Retina (tissue), 1 donor: ENCODE measurements at regions not wholly inside any gene's neighbourhood (a gene's known extent, or its start where the extent isn't known, plus 50 kb on each side); places are given as distances from the start of the nearest gene placed in this dataset.
"Not testable (repeated sequence)": the region's sequence is repeated elsewhere in the genome, so short reads cannot be mapped to it uniquely, and the experiment has no call there.

ENCODE experiments used
- DNase-seq: peaks from one replicate; pipeline ENCODE4 v3.0.0-alpha.2; 2016

- no peak for DNase-seq
These were observed 54.4 kb upstream of the JAK1 start for GRCh38 chr1:65020774-65021173.

GRCh38 chr1:65021795-65022194 is 55.4 kb upstream of the JAK1 start:
- no peak for DNase-seq

- DNase-seq, result no peak
These were observed 55.9 kb upstream of the JAK1 start for GRCh38 chr1:65022216-65022615.

DNA sequence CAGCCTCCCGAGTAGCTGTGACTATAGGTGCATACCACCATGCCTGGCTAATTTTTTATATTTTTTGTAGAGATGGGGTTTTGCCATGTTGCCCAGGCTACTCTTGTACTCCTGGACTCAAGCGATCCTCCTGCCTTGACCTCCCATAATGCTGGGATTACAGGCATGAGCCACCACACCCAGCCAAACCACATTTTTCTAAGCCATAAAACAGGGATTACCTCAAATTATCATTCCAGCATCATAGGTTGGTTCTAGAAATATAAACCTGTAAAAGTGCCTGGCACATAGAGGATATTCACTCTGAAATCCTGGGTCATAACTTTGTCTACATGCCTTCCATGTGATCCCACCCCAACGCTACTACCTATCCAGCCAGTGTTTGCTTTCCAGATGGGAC is 59.4 kb upstream of the JAK1 start:
- no peak for DNase-seq

DNA sequence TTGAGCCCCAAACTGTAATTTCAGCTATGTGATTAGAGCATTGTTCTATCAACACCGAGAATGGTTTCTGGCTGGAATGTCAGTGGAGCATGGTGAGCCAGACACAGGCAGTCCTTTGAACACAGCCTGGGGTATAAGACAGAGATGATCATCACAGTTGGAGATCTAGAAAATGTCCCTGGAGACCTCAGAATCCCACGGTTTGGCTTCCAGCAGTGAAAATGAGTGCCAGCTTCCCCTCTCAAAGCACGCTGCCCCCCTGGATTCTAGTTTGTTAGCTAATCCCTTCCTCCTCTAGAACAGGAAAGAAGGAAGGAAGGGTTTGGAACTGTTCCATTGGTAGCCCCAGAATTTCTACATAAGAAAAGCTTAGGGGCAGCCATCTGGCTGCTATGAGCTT is 59.9 kb upstream of the JAK1 start:
- no peak for DNase-seq

DNA sequence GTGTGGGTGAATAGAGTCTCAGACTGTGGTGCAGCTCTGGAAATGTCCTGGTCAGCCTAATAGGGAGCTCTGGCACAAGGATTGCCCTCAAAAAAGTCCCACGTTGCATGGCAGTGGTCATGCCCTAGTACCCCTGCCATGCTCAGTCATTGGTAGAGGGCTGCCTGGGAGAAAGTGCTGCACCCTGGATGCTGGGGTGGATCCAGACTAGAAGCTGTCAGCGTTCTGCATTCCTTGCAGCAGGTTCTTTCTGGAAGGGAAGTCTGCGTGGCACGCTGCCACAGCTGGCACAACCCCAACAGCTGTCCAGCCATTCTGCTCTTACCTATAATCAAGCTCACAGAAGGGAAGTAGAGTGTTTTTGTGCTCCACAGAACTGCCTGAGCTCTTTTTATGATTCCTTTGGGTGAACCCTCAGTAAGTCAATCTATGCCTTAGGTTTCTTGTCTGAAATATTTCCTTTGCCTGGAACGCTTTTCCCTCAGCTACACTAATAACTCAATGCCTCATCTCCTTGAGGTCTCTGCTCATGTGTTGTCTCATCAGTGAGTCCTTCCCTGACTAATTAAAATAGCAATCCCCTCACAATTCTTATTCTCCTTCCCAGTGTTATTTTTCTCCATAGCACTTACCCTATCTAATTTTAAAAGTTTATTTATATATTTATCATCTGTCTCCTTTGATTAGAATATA is 61.5 kb upstream of the JAK1 start:
- DNase-seq, result no peak

DNA sequence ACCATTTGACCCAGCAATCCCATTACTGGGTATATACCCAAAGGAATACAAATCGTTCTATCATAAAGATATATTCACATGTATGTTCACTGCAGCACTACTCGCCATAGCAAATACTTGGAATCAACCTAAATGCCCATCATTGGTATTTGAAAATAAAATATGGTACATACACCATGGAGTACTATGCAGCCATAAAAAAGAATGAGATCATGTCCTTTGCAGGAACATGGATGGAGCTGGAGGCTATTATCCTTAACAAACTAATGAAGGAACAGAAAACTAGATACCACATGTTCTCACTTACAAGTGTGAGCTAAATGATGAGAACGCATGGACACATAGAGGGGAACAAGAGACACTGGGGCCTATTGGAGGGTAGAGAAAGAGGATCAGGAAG is 63.1 kb upstream of the JAK1 start:
- not testable (repeated sequence) for DNase-seq

DNA sequence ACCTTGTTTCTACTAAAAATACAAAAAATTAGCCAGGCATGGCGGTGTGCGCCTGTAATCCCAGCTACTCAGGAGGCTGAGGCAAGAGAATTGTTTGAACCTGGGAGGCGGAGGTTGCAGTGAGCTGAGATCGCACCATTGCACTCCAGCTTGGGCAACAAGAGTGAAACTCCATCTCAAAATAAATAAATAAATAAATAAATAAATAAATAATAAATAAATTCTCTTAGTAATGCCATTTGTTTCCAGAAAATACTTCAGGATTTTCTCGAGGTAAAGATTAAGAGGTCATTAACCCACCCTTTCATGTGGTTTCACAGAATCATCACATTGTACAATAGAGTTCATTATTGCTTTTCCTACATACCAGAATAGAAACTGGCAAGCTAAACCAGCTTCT is 68.5 kb upstream of the JAK1 start:
- DNase-seq, result not testable (repeated sequence)

DNA sequence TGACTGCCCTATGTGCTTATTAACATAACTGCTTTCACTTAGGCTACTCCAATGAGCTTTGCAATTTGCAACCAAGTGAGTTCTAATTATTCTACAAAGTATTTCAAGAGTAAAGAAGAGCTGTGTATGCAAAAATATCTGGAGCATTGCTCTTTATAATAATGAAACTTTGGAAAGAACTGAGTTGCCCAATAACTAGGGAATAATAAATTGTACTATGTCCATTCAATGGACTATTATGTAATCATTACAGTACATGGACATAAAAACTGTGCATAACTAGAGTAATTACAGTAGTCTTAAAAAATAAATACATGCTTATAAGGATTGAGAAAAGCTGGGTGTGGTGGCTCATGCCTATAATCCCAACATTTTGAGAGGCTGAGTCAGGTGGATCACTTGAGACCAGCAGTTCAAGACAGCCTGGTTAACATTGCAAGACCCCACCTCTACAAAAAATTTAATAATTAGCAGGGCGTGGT is 70.3 kb upstream of the JAK1 start:
- DNase-seq, result no peak

DNA sequence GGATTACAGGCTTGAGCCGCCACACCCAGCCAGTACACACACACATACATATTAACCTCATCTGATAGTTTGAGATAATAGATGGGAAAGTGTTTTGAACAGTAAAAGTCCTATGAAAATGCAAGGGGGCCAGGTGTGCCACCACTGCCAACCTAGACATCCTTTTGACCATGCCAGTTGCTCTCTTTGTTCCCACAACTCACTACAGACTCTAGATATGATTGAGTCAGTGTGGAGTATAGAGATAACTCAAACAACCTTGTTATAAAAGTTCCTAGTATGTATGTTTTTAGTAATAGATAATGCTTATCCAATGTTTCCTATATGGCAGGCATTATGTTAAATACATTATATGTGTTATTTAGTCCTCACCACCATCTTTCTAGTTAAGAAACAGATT is 72.7 kb upstream of the JAK1 start:
- no peak for DNase-seq

GRCh38 chr1:65039508-65039907 is 73.2 kb upstream of the JAK1 start:
- no peak for DNase-seq

DNA sequence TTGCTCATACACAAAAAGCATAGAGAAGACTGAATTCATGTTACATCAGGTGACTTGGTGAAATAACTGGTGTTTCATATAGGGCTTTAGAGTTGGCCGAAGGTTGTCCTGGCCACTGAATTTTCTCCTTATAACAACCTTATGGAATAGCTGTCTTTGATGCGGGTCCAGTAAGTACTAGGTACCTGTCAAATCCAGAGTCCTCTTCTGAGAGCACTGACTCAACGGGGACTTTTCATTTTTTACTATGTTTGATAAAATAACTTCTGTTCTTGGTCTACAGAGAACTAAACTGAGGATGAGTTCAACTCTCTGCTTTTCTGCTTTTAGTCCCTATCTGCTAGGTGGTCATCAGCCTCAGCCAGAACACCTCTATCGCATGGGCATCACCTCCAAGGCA is 76.1 kb upstream of the JAK1 start:
- no peak for DNase-seq

- DNase-seq, result no peak
These were observed 78.1 kb upstream of the JAK1 start for GRCh38 chr1:65044411-65044810.

- no peak for DNase-seq
These were observed 78.9 kb upstream of the JAK1 start for GRCh38 chr1:65045022-65045817.

DNA sequence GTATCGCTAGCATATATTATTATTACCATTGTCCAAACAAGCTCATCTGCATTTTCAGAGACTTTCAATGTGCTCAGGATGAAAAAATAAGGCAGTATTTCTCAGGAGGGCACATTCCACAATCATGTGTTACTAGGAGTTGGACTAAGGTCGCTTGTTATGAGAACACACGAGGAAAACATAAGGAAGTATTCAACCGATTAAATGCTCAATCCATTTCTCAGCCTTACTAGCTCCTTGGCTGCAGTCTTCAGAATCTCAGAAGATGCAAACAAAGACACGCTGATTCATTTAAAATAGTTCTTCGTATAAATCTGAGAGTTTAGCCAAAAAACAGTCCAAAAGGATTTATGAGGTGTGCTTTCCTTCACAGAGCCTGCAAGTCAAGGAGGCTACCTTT is 82.0 kb upstream of the JAK1 start:
- DNase-seq, result no peak

GRCh38 chr1:65049941-65050713 is 83.8 kb upstream of the JAK1 start:
- DNase-seq, result no peak

DNA sequence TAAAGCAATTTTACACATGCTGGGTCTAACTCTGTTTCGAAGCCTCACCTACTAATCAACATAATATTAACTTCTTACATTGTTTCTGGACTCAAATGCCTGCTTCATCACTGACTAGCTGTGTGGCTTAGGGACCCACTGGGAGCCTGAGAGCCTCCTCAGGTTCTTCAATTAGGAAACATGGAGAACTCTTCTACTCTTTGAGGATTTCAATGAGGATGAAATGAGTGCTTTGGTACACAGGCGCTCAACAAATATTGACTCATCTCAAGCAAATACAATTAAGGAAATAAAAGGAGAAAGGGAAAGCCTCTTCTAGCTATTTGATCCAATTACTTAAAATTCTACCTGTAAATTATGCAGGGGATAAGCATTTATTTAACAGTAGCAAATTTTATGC is 84.4 kb upstream of the JAK1 start:
- no peak for DNase-seq

DNA sequence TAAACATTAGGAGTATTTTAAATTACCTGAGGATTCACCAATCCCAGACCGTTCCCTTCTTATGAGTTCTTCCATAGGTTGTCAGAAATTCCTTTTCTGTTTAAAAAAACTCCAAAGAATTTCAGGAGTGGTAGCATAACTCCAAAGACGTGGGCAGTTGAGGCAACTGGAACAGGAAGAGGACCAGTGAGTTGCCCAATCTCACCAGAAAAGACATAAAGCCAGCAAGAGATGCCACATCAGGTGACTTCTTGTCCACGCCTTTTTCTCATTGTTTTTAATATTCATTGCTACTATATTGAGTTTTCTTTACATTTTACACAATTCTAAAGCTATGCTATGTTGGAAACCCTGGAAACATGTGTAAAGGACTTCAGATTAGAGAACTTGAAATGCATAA is 88.1 kb upstream of the JAK1 start:
- no peak for DNase-seq

DNA sequence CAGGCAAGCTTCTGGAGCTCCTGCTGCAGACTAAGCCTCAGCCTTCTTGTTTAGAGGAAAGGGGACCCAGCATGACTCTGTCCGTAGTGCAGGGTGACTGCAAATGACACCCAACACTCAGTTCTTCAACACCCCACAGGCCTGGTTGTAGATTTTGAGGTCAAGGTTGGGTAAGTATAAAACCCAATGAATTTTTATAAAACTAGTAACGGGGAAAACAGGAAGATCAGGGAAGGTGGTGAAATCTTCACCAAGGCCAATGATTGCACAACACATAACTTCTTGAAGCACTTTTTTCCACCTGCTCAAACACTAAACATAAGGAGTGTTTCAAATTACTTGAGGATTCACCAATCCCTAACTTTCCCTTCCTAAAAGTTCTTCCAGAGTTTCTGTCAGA is 89.4 kb upstream of the JAK1 start:
- DNase-seq, result no peak

- DNase-seq, result no peak
These were observed 89.9 kb upstream of the JAK1 start for GRCh38 chr1:65056234-65056633.

DNA sequence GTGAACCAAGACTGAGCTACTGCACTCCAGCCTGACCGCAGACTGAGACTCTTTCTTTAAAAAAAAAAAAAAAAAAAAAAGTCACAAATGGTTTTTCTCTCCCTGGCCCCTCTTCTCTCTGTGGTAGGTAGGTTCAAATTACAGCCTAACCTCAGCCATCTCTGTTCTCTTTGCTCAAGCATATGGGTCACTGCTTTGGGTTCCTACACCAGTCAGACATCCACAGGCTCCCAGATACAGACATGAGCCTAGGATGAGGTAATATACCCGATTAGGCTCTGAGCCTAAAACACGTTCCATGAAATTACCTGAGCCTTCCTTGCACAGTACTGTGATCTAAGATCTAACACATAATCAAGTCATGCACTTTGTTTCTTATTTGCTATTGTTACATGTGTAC is 90.5 kb upstream of the JAK1 start:
- no peak for DNase-seq

DNA sequence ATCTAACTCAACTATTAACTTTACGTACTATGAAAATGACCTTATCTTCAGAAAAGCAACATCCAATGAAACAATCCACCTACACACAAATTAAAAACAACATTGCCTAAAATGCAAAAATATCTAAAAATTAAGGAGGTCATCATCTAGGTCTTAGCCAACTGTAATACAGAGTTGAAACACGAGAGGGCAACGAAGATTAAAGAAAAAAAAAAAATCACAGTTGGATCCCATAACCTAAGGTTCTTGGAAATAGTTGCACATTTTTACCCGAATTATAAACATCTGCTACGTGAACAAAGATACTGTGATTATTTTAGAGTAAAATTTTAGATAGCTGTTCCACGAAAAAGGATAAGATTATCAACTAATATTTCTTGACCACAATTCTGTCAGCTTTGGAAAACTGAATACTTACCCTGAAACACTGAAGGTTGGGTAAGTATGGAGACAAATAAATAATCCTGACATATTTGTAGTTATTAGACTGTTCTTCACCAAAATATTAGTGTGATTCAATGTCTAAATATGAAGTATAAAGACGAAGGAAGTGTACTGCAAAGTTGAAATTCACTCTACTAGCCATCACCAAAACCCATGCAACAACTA is 88.0 kb upstream of the AK4 start:
- no peak for DNase-seq

- no peak for DNase-seq
These were observed 85.7 kb upstream of the AK4 start for GRCh38 chr1:65062339-65062738.
